Mesenchymal stem cell (in vitro differentiated cells and primary cell): ENCODE measurements at regions not wholly inside any gene's neighbourhood (a gene's known extent, or its start where the extent isn't known, plus 50 kb on each side); places are given as distances from the start of the nearest gene placed in this dataset.

Source experiments
- DNase-seq: peaks from one replicate; pipeline ENCODE4 v3.0.0-alpha.2; 2013
- H2AFZ ChIP-seq: one replicate; pipeline ENCODE4 v1.6.1; 2013; ENCODE audit warnings: low read depth, mild to moderate bottlenecking, control low read depth, inconsistent platforms, low read length, moderate library complexity
- H2AK5ac ChIP-seq: 2 replicates; pipeline ENCODE4 v1.6.1; 2013; ENCODE audit warnings: low read length, moderate library complexity, mild to moderate bottlenecking, inconsistent platforms; ENCODE audit not compliant: severe bottlenecking
- H2BK120ac ChIP-seq: one replicate; pipeline ENCODE4 v1.6.1; 2013; ENCODE audit warnings: low read depth, mild to moderate bottlenecking, inconsistent platforms, low read length, moderate library complexity
- H2BK12ac ChIP-seq, 2 experiments: one replicate each; pipeline ENCODE4 v1.6.1; 2013; ENCODE audit warnings: inconsistent platforms in 2 of 2, low read length in 2 of 2, mild to moderate bottlenecking in 2 of 2, moderate library complexity in 2 of 2, control low read depth in 1 of 2
- H2BK15ac ChIP-seq: one replicate; pipeline ENCODE4 v1.6.1; 2013; ENCODE audit warnings: mild to moderate bottlenecking, low read depth, inconsistent platforms; ENCODE audit not compliant: poor library complexity, severe bottlenecking
- H2BK5ac ChIP-seq: 2 replicates; pipeline ENCODE4 v1.6.1; 2013; ENCODE audit warnings: low read depth, mild to moderate bottlenecking, low read length, control low read depth, inconsistent platforms; ENCODE audit not compliant: poor library complexity, severe bottlenecking
- H3K14ac ChIP-seq, 2 experiments: one replicate each; pipeline ENCODE4 v1.6.1; 2013; ENCODE audit warnings: inconsistent platforms in 2 of 2, low read length in 2 of 2, control low read depth in 1 of 2, mild to moderate bottlenecking in 1 of 2, moderate library complexity in 1 of 2
- H3K18ac ChIP-seq, 2 experiments: one replicate each; pipeline ENCODE4 v1.6.1; 2013; ENCODE audit warnings: inconsistent platforms in 2 of 2, low read length in 2 of 2, control low read depth in 1 of 2, low read depth in 1 of 2, mild to moderate bottlenecking in 1 of 2
- H3K23ac ChIP-seq, 2 experiments: one replicate each; pipeline ENCODE4 v1.6.1; 2013; ENCODE audit warnings: inconsistent platforms in 2 of 2, low read length in 2 of 2, mild to moderate bottlenecking in 2 of 2, moderate library complexity in 2 of 2, control low read depth in 1 of 2
- H3K27ac ChIP-seq: 2 replicates; pipeline ENCODE4 v1.5.1; 2013; ENCODE audit warnings: mild to moderate bottlenecking, moderate library complexity, low read length, control low read depth, inconsistent platforms; ENCODE audit not compliant: poor library complexity, severe bottlenecking
- H3K27me3 ChIP-seq, 2 experiments: 2 replicates each; pipeline versions ENCODE4 v1.6.1 to v1.7.0; 2013; ENCODE audit warnings: low read length in 2 of 2, mild to moderate bottlenecking in 2 of 2, moderate library complexity in 2 of 2, control low read depth in 1 of 2, inconsistent platforms in 1 of 2; ENCODE audit not compliant: control insufficient read depth in 1 of 2, insufficient read depth in 1 of 2
- H3K36me3 ChIP-seq, 2 experiments: 2 replicates each; pipeline versions ENCODE4 v1.6.1 to v1.7.0; 2013; ENCODE audit warnings: low read length in 2 of 2, control low read depth in 1 of 2, inconsistent platforms in 1 of 2, low read depth in 1 of 2, mild to moderate bottlenecking in 1 of 2; ENCODE audit not compliant: insufficient read depth in 2 of 2, control insufficient read depth in 1 of 2
- H3K4ac ChIP-seq, 2 experiments: one replicate each; pipeline ENCODE4 v1.6.1; 2013; ENCODE audit warnings: inconsistent platforms in 2 of 2, low read length in 2 of 2, mild to moderate bottlenecking in 2 of 2, moderate library complexity in 2 of 2, control low read depth in 1 of 2, low read depth in 1 of 2
- H3K4me1 ChIP-seq: 2 replicates; pipeline ENCODE4 v1.6.1; 2013; ENCODE audit warnings: low read depth, low read length, control low read depth; ENCODE audit not compliant: control insufficient read depth, insufficient read depth
- H3K4me2 ChIP-seq: 2 replicates; pipeline ENCODE4 v1.6.1; 2013; ENCODE audit warnings: low read length, mild to moderate bottlenecking, inconsistent platforms; ENCODE audit not compliant: poor library complexity, severe bottlenecking
- H3K4me3 ChIP-seq, 2 experiments: 2 replicates each; pipeline versions ENCODE4 v1.5.1 to v1.7.0; 2013; ENCODE audit warnings: low read length in 2 of 2, mild to moderate bottlenecking in 2 of 2, control low read depth in 1 of 2, low read depth in 1 of 2; ENCODE audit not compliant: insufficient read depth in 1 of 2
- H3K79me1 ChIP-seq: replicated peaks from 2 replicates; pipeline ENCODE4 v1.6.1; 2013; ENCODE audit warnings: mild to moderate bottlenecking, control low read depth, low read length, inconsistent platforms; ENCODE audit not compliant: poor library complexity, severe bottlenecking
- H3K9ac ChIP-seq: 2 replicates; pipeline ENCODE4 v1.7.0; 2013; ENCODE audit warnings: mild to moderate bottlenecking, low read length, moderate library complexity
- H3K9me3 ChIP-seq: 2 replicates; pipeline ENCODE4 v1.7.0; 2013; ENCODE audit warnings: mild to moderate bottlenecking, low read length; ENCODE audit not compliant: control insufficient read depth
- H4K8ac ChIP-seq: one replicate; pipeline ENCODE4 v1.6.1; 2013; ENCODE audit warnings: inconsistent platforms, mild to moderate bottlenecking, low read length, moderate library complexity
- H4K91ac ChIP-seq: one replicate; pipeline ENCODE4 v1.6.1; 2013; ENCODE audit warnings: mild to moderate bottlenecking, low read length, inconsistent platforms
- WGBS: methylation state at CpG from one replicate; pipeline ENCODE4 v1.1.7; 2013; ENCODE audit warnings: mixed read lengths; 5-methylcytosine and 5-hydroxymethylcytosine counted together

DNA sequence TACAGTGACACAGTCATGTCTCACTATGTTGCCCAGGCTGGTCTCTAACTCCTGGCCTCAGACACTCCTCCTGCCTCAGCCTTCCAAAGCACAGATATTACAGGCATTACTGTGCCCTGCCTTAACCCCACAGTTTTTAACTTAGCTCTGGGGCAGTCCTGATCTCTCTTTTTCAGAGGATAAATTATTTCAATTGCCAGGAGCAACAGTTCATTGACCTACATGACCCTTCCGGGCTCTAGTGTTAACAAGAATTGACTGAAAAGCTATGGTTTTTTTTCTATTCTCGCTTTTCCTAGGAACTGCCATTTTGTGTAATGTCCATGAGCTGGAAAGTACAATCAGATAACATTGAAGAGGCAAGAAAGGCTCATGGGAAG, 92.8 kb downstream of the HNRNPLL start:
- no peak overlapping the region for H3K18ac ChIP-seq
- no peaks in the 10 kb centered on the region for H3K9me3 ChIP-seq

GRCh38 chr2:38509314-38509946, 93.3 kb downstream of the HNRNPLL start:
- no peak overlapping the region for H2BK12ac ChIP-seq
- H2BK15ac ChIP-seq, result no peak overlapping the region
- no peaks in the 10 kb centered on the region for H3K27me3 ChIP-seq
- H3K4me2 ChIP-seq, result no peak overlapping the region
- H2BK120ac ChIP-seq, result no peak overlapping the region
- no peak overlapping the region for H3K27ac ChIP-seq
- no peak overlapping the region for H2BK5ac ChIP-seq
- no peaks in the 10 kb centered on the region for H3K9me3 ChIP-seq
- H3K36me3 ChIP-seq, result no peaks in the 10 kb centered on the region
- no peak overlapping the region for H2AK5ac ChIP-seq
- H3K9ac ChIP-seq, result peak overlapping the region; percentile 31
- H3K79me1 ChIP-seq, result no peaks in the 10 kb centered on the region
- no peak overlapping the region for H4K91ac ChIP-seq
- H4K8ac ChIP-seq, result no peak overlapping the region
- peaks cover 4% of the 10 kb centered on the region for H3K4me1 ChIP-seq
- no peak overlapping the region for H3K23ac ChIP-seq
- H3K4me3 ChIP-seq, result no peak overlapping the region
- DNase-seq, result peak; percentile 46
- H3K4ac ChIP-seq, result no peak overlapping the region
- no peak overlapping the region for H3K18ac ChIP-seq
- WGBS, result 77% methylated on average over 5 of the region's 5 CpGs
- H2AFZ ChIP-seq, result no peak overlapping the region
- no peak overlapping the region for H3K14ac ChIP-seq

More for the DNA sequence above, 92.8 kb downstream of the HNRNPLL start:
- H3K36me3 ChIP-seq, result no peaks in the 10 kb centered on the region
- no peak overlapping the region for H2BK5ac ChIP-seq
- H2AFZ ChIP-seq, result no peak overlapping the region
- no peak overlapping the region for H3K4me2 ChIP-seq
- no peak overlapping the region for H3K4ac ChIP-seq
- no peak overlapping the region for H4K8ac ChIP-seq
- no peak overlapping the region for H3K4me3 ChIP-seq
- no peak for DNase-seq
- no peak overlapping the region for H2AK5ac ChIP-seq
- H2BK12ac ChIP-seq, result no peak overlapping the region
- WGBS, result 81% methylated on average over 2 of the region's 2 CpGs
- no peak overlapping the region for H3K23ac ChIP-seq
- no peak overlapping the region for H2BK120ac ChIP-seq
- H3K14ac ChIP-seq, result no peak overlapping the region
- H3K79me1 ChIP-seq, result no peaks in the 10 kb centered on the region
- H3K27me3 ChIP-seq, result no peaks in the 10 kb centered on the region
- peak overlapping the region; percentile 31 for H3K9ac ChIP-seq
- H3K27ac ChIP-seq, result no peak overlapping the region
- no peak overlapping the region for H2BK15ac ChIP-seq
- H3K4me1 ChIP-seq, result peaks cover 4% of the 10 kb centered on the region
- no peak overlapping the region for H4K91ac ChIP-seq

- Histone ChIP-seq H3K9ac (no peak overlapping the region), H2AFZ (no peak overlapping the region), H3K4me1 (peaks cover 6% of the 10 kb centered on the region), H3K79me1 (no peaks in the 10 kb centered on the region), H2BK15ac (no peak overlapping the region), H3K27ac (no peak overlapping the region), H4K8ac (peak overlapping the region; percentile 8), H3K36me3 (no peaks in the 10 kb centered on the region), H3K9me3 (no peaks in the 10 kb centered on the region), H3K14ac (no peak overlapping the region), H4K91ac (no peak overlapping the region), H3K27me3 (no peaks in the 10 kb centered on the region), H3K4ac (peak overlapping the region in 1 of 2 experiments; percentile 40), H2BK5ac (no peak overlapping the region), H2AK5ac (no peak overlapping the region), H3K4me3 (no peak overlapping the region), H3K4me2 (no peak overlapping the region), H3K18ac (peak overlapping the region in 1 of 2 experiments; percentile 6), H2BK120ac (no peak overlapping the region), H2BK12ac (peak overlapping the region; percentile 0 to 50), H3K23ac (no peak overlapping the region)
- WGBS, result 28% methylated on average over 10 of the region's 10 CpGs
- DNase-seq, result peak; percentile 91
Measured at GRCh38 chr2:38508311-38509039, 94.3 kb downstream of the HNRNPLL start.

DNA sequence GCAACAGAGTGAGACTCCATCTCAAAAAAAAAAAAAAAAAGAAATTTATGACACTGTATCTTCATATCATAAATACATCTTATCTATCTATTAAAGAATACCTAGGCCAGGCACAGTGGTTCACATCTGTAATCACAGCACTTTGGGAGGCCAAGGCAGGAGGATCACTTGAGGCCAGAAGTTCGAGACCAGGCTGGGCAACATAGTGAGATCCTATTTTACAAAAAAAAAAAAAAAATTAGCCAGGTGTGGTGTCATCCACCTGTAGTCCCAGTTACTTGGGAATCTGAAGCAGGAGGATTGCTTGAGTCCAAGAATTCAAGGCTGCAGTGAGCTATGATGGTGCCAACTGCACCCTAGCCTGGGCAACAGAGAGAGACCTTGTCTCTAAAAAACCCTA, 95.0 kb downstream of the HNRNPLL start:
- Histone ChIP-seq H3K18ac (no peak overlapping the region), H3K4me2 (no peak overlapping the region), H3K27ac (no peak overlapping the region), H3K9me3 (peaks cover 1% of the 10 kb centered on the region), H3K14ac (no peak overlapping the region), H2BK120ac (no peak overlapping the region), H3K36me3 (no peaks in the 10 kb centered on the region), H3K79me1 (no peaks in the 10 kb centered on the region), H2BK12ac (no peak overlapping the region), H4K91ac (no peak overlapping the region), H3K27me3 (peaks cover 0 to under 1% of the 10 kb centered on the region in 2 experiments), H4K8ac (no peak overlapping the region), H2BK15ac (no peak overlapping the region), H2AFZ (no peak overlapping the region), H2BK5ac (no peak overlapping the region), H3K23ac (no peak overlapping the region), H3K9ac (no peak overlapping the region), H3K4me1 (peaks cover 6% of the 10 kb centered on the region), H3K4ac (no peak overlapping the region), H3K4me3 (no peak overlapping the region), H2AK5ac (no peak overlapping the region)
- DNase-seq, result no peak
- 89% methylated on average over 1 of the region's 1 CpG for WGBS
